OCI-LY7 (cell line): ENCODE measurements at regions not wholly inside any gene's neighbourhood (a gene's known extent, or its start where the extent isn't known, plus 50 kb on each side); places are given as distances from the start of the nearest gene placed in this dataset.

Experiments used
- EZH2phosphoT487 ChIP-seq: fragments of 200-600 bp; sonication (generic); IDR thresholded peaks from 2 replicates; pipeline ENCODE4 v1.6.1; 2018; ENCODE audit warnings: low read depth, borderline replicate concordance, mild to moderate bottlenecking, mixed run types, antibody characterized with exemption, low read length, moderate library complexity, mixed read lengths
- TF ChIP-seq, protein P1 (sequence below): fragments of 200-600 bp; sonication (generic); conservative IDR thresholded peaks from 2 replicates; pipeline ENCODE4 v1.5.1; 2014; ENCODE audit warnings: mild to moderate bottlenecking, antibody characterized with exemption, low read length, moderate library complexity, mixed read lengths

DNA sequence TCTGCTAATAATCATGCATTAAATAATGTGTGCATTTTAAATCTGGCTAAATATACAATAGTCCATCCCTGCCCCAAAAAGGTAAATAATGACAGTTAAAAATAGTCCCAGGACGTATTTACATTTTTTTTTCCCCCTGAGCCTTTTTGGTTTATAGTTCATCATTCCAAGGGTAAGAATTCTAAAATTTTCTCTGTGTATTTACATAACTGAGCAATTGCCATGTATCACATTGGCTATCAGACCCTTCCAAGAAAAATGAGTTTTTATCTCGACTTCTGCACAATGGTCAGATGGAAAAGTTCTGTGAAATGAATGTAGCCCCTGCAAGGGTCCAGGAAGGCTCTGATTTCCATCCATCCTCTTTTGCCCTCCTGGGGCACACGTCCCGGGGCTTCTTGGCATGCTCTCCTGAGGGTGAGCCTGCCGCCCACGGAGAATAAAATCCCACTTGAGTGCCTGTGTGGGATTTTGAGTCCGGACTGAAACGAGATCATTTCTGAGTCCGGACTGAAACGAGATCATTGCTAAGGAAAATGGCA, 94.1 kb upstream of the ANO1 start:
- TF ChIP-seq, protein P1, sequence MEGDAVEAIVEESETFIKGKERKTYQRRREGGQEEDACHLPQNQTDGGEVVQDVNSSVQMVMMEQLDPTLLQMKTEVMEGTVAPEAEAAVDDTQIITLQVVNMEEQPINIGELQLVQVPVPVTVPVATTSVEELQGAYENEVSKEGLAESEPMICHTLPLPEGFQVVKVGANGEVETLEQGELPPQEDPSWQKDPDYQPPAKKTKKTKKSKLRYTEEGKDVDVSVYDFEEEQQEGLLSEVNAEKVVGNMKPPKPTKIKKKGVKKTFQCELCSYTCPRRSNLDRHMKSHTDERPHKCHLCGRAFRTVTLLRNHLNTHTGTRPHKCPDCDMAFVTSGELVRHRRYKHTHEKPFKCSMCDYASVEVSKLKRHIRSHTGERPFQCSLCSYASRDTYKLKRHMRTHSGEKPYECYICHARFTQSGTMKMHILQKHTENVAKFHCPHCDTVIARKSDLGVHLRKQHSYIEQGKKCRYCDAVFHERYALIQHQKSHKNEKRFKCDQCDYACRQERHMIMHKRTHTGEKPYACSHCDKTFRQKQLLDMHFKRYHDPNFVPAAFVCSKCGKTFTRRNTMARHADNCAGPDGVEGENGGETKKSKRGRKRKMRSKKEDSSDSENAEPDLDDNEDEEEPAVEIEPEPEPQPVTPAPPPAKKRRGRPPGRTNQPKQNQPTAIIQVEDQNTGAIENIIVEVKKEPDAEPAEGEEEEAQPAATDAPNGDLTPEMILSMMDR = no peak
- TF ChIP-seq EZH2phosphoT487 = no peak
